K562 (cell line): ENCODE measurements at regions not wholly inside any gene's neighbourhood (a gene's known extent, or its start where the extent isn't known, plus 50 kb on each side); places are given as distances from the start of the nearest gene placed in this dataset.

Experiments
- ATAC-seq: fragments of 200-7000 bp; cut with Tn5 transposase; 3 replicates; pipeline ENCODE4 v1.9.1; 2020; ENCODE audit warnings: moderate library complexity
- BruUV-seq: library from RNA; stranded (reverse); fragments of 400-500 nt; replicated peaks from 2 replicates; lab custom pipeline; 2021; lab: Mats Ljungman, UMichigan
- CTCF ChIA-PET: fragments of 300-600 bp; formaldehyde crosslinking; extraction: SDS; loops from one replicate; lab custom pipeline; 2021; ENCODE audit warnings: low intra/inter-chr PET ratio; lab: Yijun Ruan, JAX
- POLR2A ChIA-PET: fragments of 300-600, 350-650 bp; sonication (Branson Sonifier 250); formaldehyde crosslinking; extraction: SDS; loops from one replicate; lab custom pipeline; 2021; ENCODE audit warnings: antibody characterized with exemption, inconsistent platforms; lab: Yijun Ruan, JAX
- DNase-seq, 4 experiments: peaks; one replicate each; pipeline versions ENCODE4 v3.0.0 to v3.0.0-alpha.2; 2011 to 2018; ENCODE audit warnings: low spot score in 3 of 4, mixed read lengths in 3 of 4; ENCODE audit errors: extremely low read depth in 1 of 4
- FAIRE-seq: peaks from 2 replicates; lab custom pipeline; 2011; peaks lifted over from hg19 to GRCh38; lab: Jason Lieb, UNC
- H2AFZ ChIP-seq: 2 replicates; pipeline ENCODE4 v1.6.0; 2011; ENCODE audit warnings: low read depth, low read length, control low read depth, inconsistent platforms
- H3K27ac ChIP-seq: fragments of 200-600 bp; 3 replicates; pipeline ENCODE4 v1.8.0; 2011; ENCODE audit warnings: low read depth, mild to moderate bottlenecking, control low read depth, inconsistent platforms, low read length, moderate library complexity, mixed read lengths; ENCODE audit errors: extremely low read depth
- H3K27me3 ChIP-seq, 2 experiments: fragments of 300-600 bp in 1 of 2; 2 replicates in 1 of 2; 3 replicates in 1 of 2; pipeline versions ENCODE4 v1.6.0 to v1.8.0; 2011; ENCODE audit warnings: inconsistent platforms in 2 of 2, low read length in 2 of 2, mild to moderate bottlenecking in 1 of 2, mixed read lengths in 1 of 2, moderate library complexity in 1 of 2; ENCODE audit not compliant: control insufficient read depth in 2 of 2, insufficient read depth in 2 of 2
- H3K36me3 ChIP-seq: fragments of 300-600 bp; 3 replicates; pipeline ENCODE4 v1.8.0; 2011; ENCODE audit warnings: mild to moderate bottlenecking, low read length, inconsistent platforms; ENCODE audit not compliant: control insufficient read depth, insufficient read depth
- H3K4me1 ChIP-seq, 2 experiments: fragments of 200-600 bp in 1 of 2; replicated peaks in 1 of 2; 2 replicates in 1 of 2; 3 replicates in 1 of 2; pipeline versions ENCODE4 v1.5.1 to v1.8.0; 2011; ENCODE audit warnings: inconsistent platforms in 2 of 2, low read length in 2 of 2, mild to moderate bottlenecking in 1 of 2, mixed read lengths in 1 of 2, moderate library complexity in 1 of 2; ENCODE audit not compliant: control insufficient read depth in 2 of 2, insufficient read depth in 2 of 2
- H3K4me2 ChIP-seq: 2 replicates; pipeline ENCODE4 v1.6.1; 2011; ENCODE audit warnings: low read length, control low read depth, inconsistent platforms, mixed read lengths; ENCODE audit not compliant: insufficient read depth
- H3K4me3 ChIP-seq: fragments of 200-600 bp; sonication (generic), shearing (Covaris generic); 2 replicates; pipeline ENCODE4 v1.5.1; 2016; ENCODE audit warnings: control low read depth, inconsistent platforms
- H3K79me2 ChIP-seq: fragments of 200-600 bp; 3 replicates; pipeline ENCODE4 v1.8.0; 2011; ENCODE audit warnings: low read length, inconsistent platforms; ENCODE audit not compliant: control insufficient read depth, insufficient read depth
- H3K9ac ChIP-seq, 2 experiments: 2 replicates each; pipeline versions ENCODE4 v1.6.0 to v1.6.1; 2011; ENCODE audit warnings: low read depth in 2 of 2, low read length in 2 of 2, control low read depth in 1 of 2, inconsistent platforms in 1 of 2, mild to moderate bottlenecking in 1 of 2, mixed read lengths in 1 of 2; ENCODE audit not compliant: insufficient read depth in 1 of 2
- H3K9me1 ChIP-seq: one replicate; pipeline ENCODE4 v1.6.0; 2011; ENCODE audit warnings: inconsistent platforms, mild to moderate bottlenecking, low read length, moderate library complexity; ENCODE audit not compliant: control insufficient read depth, insufficient read depth
- H3K9me3 ChIP-seq: replicated peaks from 2 replicates; pipeline ENCODE4 v1.5.1; 2011; ENCODE audit warnings: low read depth, low read length, inconsistent platforms; ENCODE audit not compliant: control insufficient read depth, insufficient read depth
- H4K20me1 ChIP-seq: replicated peaks from 2 replicates; pipeline ENCODE4 v1.6.1; 2011; ENCODE audit warnings: low read length, inconsistent platforms, mixed read lengths; ENCODE audit not compliant: control insufficient read depth, insufficient read depth
- BDP1 ChIP-seq: IDR thresholded peaks from 3 replicates; pipeline ENCODE4 v1.6.1; 2011; ENCODE audit not compliant: insufficient read length, insufficient read depth
- CEBPB ChIP-seq: fragments of 450-650 bp; IDR thresholded peaks from 2 replicates; pipeline ENCODE4 v1.6.1; 2016; ENCODE audit warnings: missing genetic modification characterization, missing compliant biosample characterization
- TAF15 ChIP-seq: fragments of 200-400 bp; formaldehyde crosslinking; IDR thresholded peaks from 2 replicates; pipeline ENCODE4 v1.6.1; 2017; ENCODE audit warnings: mild to moderate bottlenecking, low read depth, low read length, moderate library complexity
- TAF7 ChIP-seq: fragments of 450-650 bp; IDR thresholded peaks from 2 replicates; pipeline ENCODE4 v1.6.1; 2016; ENCODE audit warnings: missing genetic modification characterization, missing compliant biosample characterization
- U2AF2 ChIP-seq: fragments of 200-400 bp; formaldehyde crosslinking; optimal IDR thresholded peaks from 2 replicates; pipeline ENCODE3; 2017; ENCODE audit warnings: low read depth, mild to moderate bottlenecking, low read length
- ZC3H11A ChIP-seq: IDR thresholded peaks from 2 replicates; pipeline ENCODE4 v1.6.1; 2012; ENCODE audit warnings: low read depth, low read length, improper control_type of control experiment
- ZNF134 ChIP-seq: fragments of 250-450 bp; sonication (Bioruptor Pico); conservative IDR thresholded peaks from 2 replicates; pipeline ENCODE4 v1.4.0; 2020
- ZNF324 ChIP-seq: fragments of 250-450 bp; sonication (Bioruptor Pico); IDR thresholded peaks from 2 replicates; pipeline ENCODE4 v1.4.0; 2020; ENCODE audit warnings: mild to moderate bottlenecking
- WGBS: fragments of 100-300 bp; shearing (Covaris generic); methylation state at CpG from one replicate; pipeline ENCODE4 v1.1.6; 2016; ENCODE audit warnings: low coverage, mixed read lengths; ENCODE audit not compliant: insufficient coverage; ENCODE audit errors: missing lambda C conversion rate; 5-methylcytosine and 5-hydroxymethylcytosine counted together
- in situ Hi-C: fragments of 300-500 bp; cut with MboI; formaldehyde crosslinking; loops from 4 replicates; pipeline ENCODE4 v1.15.0; 2018; ENCODE audit warnings: inconsistent platforms, mixed read lengths
- intact Hi-C: fragments of 100-400 bp; cut with micrococcal nuclease; formaldehyde crosslinking; loops from 2 replicates; pipeline ENCODE4 v1.14.2; 2022
- TF ChIP-seq, protein P1 (sequence below): fragments of 450-650 bp; IDR thresholded peaks from 2 replicates; pipeline ENCODE4 v1.6.1; 2016

DNA sequence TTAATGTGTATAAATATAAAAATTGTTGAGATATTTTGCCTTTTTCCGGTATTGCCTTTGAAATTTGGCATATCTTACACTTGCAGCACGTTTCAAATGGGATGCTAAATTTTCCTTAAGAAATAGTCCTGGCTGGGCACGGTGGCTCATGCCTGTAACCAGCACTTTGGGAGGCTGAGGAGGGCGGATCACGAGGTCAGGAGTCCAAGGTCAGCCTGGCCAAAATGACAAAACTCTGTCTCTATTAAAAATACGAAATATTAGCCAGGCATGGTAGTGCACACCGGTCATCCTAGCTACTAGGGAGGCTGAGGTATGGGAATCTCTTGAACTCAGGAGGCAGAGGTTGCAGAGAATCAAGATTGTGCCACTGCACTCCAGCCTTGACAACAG lies 220.2 kb downstream of the PTEN start:
- H3K4me3 ChIP-seq: no peak overlapping the region
- H3K4me2 ChIP-seq: no peak overlapping the region
- ChIA-PET CTCF (no interaction called here), POLR2A (no interaction called here)
- no peaks in the 10 kb centered on the region for H3K79me2 ChIP-seq
- no peaks in the 10 kb centered on the region for H3K4me1 ChIP-seq
- no peaks in the 10 kb centered on the region for H3K9me1 ChIP-seq
- H4K20me1 ChIP-seq: no peaks in the 10 kb centered on the region
- H3K36me3 ChIP-seq: no peaks in the 10 kb centered on the region
- WGBS: 3% methylated on average over 7 of the region's 7 CpGs
- FAIRE-seq: no peak
- H3K9me3 ChIP-seq: no peaks in the 10 kb centered on the region
- in situ Hi-C loops: loop anchor here (25.0 kb wide), 1 partner anchor 221 kb away; the partner anchor contains the start of genes KLLN and PTEN
- TF ChIP-seq CEBPB (tag) (no peak), ZC3H11A (no peak), ZNF134 (no peak), ZNF324 (CRISPR knock-in tag) (no peak), U2AF2 (no peak), BDP1 (no peak), TAF15 (no peak), TAF7 (no peak)
- TF ChIP-seq, protein P1, sequence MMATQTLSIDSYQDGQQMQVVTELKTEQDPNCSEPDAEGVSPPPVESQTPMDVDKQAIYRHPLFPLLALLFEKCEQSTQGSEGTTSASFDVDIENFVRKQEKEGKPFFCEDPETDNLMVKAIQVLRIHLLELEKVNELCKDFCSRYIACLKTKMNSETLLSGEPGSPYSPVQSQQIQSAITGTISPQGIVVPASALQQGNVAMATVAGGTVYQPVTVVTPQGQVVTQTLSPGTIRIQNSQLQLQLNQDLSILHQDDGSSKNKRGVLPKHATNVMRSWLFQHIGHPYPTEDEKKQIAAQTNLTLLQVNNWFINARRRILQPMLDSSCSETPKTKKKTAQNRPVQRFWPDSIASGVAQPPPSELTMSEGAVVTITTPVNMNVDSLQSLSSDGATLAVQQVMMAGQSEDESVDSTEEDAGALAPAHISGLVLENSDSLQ: no peak
- H3K9ac ChIP-seq: no peak overlapping the region
- H3K27ac ChIP-seq: no peak overlapping the region
- H2AFZ ChIP-seq: no peak overlapping the region
- DNase-seq: no peak
- intact Hi-C loops: no loop called here
- no peaks in the 10 kb centered on the region for H3K27me3 ChIP-seq
- no peak for ATAC-seq
- no TSS peak for BruUV-seq
